Stimulated activated CD4-positive, alpha-beta T cell treated with anti-CD3 and anti-CD28 coated beads, Interleukin-2, amount 100 ng/mL, for 48 hours (primary cell): ENCODE measurements at regions not wholly inside any gene's neighbourhood (a gene's known extent, or its start where the extent isn't known, plus 50 kb on each side); places are given as distances from the start of the nearest gene placed in this dataset.
A peak's percentile ranks its signal among the peaks of the same experiment; 100 is the strongest.

ENCODE experiments used
- DNase-seq, 2 donors: peaks; one replicate each; pipeline ENCODE4 v3.0.0-alpha.2; 2020

DNA sequence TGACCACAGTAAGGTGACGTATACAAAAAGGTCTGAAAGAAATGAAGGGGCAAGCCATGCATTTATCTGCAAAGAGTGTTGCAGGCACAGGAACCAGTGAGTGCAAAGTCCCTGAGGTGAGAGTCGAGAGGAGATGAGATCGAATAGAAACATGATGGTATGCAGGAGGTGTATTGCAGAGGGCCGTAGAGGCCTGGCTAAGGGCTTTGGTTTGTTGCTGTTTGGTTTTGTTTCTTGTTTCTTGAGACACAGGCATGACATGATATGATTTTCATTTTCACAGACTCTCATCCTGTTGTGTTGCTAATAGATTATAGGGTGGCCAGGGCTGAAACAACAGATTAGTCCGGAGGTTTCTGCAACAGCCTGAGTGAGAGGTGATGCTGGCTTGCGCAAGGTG, 80.4 kb downstream of the HSPH1 start:
- DNase-seq: no peak

DNA sequence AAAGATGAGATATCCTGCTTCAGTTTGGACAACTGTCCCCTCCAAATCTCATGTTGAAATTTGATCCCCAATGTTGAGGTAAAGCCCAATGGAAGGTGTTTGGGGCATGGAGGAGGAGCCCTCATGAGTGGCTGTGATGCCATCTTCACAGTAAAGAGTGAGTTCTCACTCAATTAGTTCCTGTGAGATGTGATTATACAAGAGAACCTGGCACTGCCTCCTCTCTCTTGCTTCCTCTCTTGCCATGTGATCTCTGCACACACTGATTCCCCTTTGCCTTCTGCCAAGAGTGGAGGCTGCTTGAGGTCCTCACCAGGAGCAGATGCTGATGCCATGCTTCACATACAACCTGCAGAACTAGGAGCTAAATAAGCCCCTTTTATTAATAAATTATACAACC, 86.9 kb downstream of the HSPH1 start:
- DNase-seq: no peak

DNA sequence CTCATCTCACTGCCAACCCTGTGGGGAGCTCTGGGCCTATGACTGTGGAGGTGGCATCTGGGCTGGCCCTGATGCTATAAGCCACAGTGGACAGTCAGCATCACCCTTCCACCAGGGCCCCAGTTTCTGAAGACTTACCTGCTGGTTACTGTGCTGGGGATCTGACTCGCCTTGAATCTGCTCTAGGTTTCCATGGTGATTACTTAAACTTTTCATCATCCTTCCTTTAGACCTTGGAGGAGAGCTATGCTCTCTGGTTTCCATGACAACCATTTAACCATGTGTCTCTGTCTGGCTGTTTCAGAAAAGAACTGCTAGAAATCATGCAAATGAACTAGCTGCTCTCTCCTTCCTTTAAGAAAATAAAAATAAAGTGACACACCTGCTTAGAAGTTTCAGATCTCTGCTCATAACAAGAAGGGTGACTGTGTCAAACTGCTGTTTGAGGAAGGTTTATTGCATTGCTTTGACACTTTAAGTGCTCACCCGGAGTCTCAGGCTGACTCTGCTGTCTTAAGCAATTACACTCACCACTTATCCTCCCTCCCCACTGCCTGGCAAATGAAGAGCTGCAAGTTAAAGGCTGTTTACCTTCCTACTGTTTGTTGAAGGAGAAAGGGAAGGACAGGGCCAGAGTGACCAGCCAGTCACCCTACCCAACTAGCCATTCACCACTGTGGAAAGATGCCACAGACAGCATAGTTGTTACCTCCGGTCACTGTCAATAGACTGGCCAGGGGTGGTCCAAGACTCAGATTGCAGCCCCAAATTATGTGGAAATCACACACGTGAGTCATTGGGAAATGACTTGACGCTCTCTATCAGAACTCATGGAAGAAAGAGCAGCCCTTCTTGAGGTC, 87.6 kb downstream of the HSPH1 start:
- DNase-seq: peak; percentile 16 to 32

DNA sequence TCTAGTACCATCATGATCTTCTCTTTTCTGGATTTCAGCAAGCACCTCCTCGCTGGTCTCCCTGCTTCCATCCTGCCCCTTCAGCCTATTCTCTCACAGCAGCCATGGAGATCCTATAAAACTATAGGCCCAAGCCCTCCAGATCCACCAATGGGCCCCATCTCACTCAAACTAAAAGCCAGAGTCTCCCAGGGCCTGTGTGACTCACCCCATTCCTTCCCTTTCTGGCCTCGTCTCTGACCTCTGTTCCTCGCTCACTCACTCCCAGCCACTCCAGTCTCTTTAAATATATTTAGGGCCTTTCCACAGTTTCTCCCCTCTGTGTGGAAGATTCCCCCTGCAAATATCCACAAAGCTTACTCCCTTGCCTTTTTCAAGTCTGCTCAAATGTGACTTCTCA, 89.7 kb downstream of the HSPH1 start:
- DNase-seq: no peak

DNA sequence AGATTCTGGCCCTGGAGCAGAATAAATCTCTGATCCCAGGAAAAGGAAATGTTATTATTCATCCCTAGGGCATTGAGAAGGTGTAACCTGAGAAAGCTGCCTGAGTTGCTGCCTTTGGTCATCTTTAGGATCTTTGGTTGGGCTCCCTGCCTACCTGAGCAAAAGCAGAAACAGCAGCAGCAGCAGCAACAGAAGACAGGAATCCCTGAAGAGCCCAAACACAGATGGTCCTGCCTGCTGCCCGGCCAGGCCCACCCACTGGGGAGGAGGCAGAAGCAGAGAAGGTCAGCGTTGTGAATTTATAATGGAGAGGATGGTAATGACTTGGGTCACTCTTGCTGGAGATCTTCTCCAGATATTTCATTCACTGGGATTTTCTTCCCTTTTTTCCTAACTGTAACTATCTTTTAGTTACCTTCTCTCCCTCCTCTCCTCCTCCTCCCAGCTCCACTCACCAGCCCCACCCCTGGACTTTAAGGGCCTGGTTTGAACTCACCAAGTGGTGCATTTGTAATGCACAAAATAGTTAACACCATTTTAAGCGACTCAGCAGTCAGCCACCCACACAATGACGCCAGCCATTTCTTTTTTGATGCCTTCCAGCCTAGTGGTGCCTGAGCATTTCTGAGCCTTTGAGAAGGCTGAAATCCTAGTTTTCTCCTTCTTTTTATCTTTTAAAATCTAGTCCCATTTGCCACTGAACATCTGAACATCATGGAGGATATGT, 91.7 kb downstream of the HSPH1 start:
- no peak for DNase-seq

DNA sequence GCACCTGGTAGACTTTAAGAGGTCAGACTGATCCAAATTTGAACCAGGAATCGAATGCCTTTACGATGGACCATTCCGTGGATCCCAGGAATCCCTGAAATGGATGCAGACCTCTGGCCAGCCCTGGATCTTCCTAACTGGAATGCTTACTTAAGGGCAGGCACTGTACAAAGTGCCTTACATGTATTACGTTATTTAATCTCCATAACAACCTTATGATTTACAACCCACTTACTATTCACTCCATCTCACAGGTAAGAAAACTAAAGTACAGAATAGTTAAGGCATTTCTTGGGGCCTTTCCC, 93.6 kb downstream of the HSPH1 start:
- no peak for DNase-seq

DNA sequence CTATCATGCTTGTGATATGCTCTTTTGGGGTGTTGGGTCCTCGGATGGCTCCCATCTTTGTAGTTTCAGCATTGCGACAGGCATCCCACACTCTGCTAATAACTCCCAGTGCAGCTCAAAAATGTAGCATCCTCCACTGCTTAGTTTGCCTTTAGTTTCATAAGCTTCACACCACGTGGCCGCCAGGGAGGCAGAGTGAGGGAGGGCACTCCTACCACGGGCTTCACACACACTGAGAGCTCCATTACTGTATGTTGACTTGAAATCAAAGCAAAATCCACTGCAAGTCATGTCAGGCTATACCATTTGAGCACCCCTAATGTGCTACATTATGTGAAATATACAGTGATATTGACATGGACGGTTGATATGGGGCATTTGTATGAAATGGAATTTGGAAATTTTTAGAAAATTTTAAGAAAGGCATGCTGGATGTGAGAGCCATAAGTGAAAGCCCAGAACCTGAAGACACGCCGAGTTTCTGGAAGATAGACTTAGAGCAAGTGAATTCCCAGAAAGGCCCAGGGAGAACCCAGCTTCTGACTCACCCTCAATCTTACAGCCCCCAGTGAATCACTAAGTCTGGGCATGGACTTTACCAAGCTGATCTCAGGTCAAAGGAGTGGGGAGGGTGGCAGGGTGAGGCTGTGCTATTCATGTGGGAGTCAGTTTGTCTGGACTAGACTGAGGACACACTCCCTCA, 94.1 kb downstream of the HSPH1 start:
- DNase-seq: no peak

DNA sequence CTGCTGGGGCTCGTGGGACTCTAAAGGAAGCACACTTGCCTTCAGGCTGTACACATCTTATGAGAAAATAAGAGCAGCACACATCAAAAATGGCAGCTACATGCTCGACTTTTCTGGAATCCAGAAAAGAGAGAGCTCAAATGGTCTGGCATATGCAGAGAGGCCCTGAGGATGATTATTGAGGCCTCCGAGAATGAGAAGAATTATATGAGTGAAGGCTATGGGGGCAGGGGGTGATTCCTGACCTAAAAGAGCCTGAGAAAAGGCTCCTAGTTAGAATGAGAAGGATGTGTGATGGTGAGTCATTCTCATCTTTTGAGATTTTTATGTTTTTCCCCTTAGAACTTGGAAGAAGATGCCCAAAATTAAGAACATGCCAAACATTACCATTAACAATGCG, 97.1 kb downstream of the HSPH1 start:
- DNase-seq: no peak

DNA sequence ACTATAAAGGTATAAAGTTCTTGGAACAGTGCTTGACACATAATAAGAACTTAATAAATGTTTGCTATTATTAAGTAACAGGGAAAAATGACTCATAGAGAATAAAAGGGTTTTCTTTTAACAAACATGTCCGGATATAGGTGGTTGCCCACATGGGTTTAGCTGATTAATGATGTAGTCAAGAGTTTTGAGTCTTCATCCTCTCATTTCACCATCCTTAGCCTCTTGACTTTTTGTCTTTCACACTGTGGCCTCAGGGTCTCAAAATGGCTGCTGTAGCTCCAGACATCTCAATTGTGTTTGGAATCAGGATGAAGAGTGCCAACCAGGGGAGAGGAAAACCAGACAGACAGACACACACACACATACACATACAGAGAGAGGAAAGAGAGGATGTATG, 97.9 kb downstream of the HSPH1 start:
- no peak for DNase-seq

DNA sequence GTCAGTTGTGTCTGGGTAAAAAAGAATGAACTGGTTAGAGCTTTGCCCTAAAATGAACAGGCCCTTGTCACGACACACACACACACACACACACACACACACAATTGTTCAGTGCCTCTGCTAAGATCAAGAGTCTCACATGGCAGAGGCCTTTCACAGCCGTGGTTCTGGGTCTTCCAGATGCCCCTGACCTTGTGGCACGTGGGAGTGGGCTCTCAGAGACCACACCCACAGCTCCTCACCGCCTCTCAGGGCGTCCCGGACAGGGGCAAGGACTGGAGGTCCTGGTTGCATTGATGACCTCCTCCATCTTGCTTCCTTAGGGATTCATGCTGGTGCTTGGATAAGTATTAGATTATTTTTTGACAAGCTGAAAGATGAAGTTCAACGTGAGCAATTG, 101.0 kb downstream of the HSPH1 start:
- no peak for DNase-seq

DNA sequence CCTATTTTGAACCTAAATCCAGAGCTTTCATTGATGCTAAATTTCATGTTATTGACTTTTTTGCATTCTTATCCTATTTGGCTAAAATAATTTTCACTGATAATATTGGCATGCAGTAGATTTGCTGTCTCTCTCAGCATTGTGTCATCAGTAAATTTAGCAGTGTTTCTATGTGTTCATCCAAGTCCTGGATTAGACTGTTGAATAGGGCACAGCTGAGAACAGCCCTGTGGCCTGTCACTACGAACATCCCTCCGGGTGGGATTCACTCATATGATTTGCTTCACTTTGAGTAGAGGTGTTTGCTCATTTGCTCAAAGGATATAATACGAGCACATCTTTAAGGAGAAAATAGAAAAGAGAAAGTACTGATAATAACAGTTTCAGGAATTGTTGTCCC, 101.5 kb downstream of the HSPH1 start:
- no peak for DNase-seq

DNA sequence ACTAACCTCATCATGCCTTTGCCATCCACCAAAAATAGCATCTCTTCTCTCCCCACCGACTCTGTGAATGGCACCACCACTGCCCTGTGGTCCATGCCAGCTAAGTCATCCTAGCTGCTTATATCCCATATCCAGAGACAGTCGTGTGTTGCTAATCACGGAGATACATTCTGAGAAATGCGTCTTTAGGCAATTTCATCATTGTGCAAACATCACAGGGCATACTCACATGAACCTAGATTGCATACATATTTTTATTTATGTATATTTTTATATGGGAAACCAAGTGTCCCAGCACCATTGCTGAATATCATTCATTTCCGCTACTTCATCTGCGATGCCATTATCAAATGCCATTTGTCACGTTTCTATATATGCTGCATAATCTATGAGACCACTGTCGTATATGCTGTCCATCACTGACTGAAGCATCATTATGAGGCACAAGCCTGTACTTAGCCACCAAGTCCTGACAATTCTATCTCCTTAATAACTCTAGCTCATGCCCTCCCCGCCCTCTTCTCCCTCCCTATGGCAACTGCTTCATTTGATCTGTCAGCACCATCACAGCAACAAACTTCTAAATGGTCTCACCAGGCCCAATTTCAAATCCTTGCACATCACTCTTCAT, 104.2 kb downstream of the HSPH1 start:
- no peak for DNase-seq

DNA sequence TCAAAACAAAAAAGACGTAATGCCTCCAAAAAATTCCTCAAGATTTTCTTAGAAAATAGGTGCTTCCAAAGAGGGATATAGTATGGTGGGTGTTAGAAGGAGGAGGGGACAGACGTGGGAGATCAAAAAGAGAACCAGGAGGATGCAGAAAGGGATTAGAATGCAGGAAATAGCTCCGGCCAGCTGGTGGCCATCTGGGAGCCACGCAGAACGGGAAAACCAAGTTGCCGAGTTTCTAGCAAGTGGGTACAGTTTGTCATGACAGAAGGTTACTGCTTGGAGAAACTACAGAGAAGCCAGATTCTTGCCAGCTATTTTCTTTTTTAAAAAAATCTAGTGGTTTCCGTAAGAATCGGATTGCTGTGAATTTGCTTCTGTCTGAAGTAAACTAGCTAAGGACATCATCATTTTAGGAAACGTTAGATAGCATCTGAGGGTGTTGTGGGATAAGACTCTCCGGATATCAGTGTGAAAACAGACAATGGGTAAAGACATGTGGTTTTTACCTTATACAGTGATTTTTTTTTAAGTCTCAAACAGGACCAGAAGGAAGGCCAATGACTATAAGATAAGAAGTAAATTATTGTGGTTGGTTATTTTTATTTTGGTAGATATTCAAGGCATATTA, 104.9 kb downstream of the HSPH1 start:
- no peak for DNase-seq

DNA sequence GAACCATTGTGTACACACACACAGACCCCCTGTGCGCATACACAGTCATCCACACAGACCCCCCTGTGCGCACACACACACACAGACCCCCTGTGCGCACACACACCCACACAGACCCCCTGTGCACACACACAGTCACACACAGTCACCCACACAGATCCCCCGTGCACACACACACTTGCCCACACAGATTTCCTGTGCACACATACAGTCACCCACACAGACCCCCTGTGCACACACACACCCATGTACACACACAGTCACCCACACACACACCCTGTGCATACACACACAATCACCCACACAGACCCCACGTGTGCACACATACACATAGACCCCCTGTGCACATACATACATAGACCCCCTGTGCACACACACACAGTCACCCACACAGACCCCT, 106.1 kb downstream of the HSPH1 start:
- DNase-seq: no peak

DNA sequence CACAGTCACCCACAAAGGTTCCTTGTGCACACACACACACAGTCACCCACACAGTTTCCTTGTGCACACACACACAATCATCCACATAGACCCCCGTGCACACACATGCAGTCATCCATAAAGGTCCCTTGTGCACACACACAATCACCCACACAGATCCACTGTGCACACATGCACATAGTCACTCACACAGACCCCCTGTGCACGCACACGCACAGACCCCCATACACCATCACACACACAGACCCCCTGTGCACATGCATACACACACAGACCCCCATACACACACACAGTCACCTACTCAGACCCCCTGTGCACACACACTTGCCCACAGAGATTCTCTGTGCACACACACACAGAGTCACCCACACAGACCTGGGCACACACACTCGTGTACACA, 107.1 kb downstream of the HSPH1 start:
- DNase-seq: no peak

DNA sequence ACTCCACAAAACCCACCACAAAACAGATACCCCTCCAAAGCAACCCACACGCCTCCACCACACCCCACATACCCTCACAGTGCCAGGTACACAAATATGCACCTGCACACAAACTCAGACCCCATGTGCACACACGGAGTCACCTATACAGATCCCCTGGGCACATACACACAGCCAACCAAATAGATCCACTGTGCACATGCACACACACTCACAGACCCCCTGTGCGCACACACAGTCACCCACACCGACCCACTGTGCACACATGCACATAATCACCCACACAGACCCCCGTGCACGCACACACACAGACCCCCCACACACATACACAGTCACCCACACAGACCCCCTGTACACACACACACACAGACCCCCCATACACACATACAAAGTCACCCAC, 107.8 kb downstream of the HSPH1 start:
- no peak for DNase-seq

DNA sequence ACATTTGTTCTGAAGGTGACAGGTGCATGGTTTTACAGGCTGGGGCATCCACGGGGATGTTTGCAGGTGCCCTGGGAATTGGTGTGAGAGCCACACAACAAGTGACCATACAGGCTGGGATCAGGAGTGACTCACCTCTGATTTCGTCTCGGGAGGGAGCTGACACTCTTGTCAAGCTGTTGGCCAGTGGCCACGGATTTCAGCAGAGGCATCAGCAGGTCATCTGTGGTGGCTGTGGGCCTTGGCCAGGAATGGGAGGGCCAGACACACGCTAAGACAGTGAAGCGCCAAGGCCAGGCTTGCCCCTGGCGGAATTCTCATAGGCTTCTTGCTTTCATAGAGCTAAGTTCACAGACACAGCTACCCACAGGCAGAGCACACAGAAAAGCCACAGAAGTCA, 108.6 kb downstream of the HSPH1 start:
- DNase-seq: no peak

DNA sequence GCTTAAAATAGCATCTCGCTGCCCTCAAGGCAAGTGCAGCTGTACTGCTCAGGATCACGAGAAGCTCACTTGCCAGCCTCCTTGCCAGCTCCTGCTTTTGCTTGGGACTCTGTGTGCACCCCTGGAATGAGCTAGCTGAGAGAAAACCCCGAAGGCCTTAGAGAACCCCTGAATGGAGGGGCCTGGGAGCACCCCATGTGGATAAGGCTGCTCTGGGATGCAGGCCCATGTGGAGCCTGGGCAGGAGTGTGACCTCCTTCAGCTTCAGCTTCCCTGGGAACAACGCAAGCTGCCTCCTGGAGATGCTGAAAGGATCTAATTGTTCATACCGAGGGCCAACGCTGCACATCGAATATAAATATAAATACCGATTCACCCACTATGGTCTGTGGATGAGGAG, 109.2 kb downstream of the HSPH1 start:
- no peak for DNase-seq

DNA sequence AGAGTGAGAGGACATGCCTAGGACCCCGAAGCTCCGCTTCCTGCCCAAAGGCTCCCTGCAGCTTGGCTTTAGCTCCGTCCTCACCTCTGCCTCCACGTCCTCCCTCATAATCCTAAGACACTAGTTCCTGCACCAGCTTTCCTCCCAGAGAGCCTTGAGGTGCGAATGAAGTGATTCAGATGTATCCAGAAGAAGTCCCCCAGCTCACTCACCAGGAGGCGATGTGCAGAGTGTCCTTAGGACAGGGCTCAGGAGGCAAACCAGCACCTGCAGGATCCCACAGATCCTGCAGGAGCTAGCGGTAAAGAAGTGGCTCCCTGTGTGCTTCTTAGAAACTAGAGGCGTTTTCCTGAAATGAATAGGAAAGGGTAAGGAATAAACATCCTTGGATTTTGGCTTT, 109.7 kb downstream of the HSPH1 start:
- DNase-seq: no peak

DNA sequence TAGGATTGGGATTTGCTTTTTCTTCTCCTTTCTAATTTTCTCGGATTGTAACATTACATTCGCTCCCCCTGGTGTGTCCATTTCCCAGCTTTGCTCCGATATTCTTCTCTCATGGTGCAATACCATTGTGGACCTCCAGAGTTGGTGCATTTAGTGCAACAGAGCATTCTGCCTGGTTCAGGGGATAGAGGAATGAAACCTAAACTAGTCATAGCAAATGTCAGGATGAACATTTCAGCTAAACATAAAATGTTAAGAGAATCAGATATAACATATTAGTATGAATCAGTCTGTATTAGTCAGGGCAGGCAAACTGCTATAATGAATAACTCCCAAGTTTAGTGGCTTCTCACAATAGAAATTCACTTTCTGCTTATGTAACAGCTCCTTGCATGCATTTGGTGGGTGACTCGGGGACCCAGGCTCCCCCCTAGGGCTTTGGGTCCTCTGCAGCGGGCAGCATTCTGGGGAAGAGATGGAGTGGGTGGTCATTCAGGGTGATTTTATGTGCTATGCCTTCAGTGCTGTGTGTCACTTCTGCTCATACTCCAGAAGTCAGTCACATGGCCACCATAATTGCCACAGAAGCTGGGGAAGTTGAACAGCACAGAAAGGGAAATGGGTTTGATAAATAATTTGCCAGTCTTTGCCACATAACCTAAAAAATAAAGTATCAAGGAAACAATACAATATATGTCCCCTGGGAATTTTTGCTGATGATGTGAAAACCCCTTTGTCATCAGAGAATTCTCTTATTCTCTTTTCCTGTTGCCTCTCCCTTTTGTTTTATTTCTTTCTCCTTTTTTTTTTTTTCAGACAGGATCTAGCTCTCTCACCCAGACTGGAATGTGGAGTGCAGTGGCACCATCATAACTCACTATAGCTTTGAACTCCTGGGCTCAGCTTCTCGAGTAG, 111.0 kb downstream of the HSPH1 start:
- no peak for DNase-seq

DNA sequence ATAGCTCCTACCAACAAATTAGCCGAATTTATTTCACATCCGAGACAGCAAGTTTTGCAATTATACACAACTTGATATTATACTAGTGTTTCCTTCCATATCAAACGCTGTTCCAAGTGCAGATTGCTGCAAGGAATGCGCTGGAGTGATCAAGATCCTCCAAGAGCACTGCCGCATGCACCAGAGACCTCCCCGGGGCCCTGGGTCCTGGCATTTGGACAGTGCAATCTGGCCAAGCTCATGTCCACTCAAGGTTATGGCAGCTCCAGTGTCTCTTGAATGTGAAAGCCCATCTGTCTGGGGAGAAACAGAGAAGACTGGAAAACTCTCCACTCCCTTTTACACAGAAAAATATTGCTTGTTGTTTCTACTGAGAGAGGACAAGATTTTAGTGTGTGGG, 111.9 kb downstream of the HSPH1 start:
- DNase-seq: no peak

DNA sequence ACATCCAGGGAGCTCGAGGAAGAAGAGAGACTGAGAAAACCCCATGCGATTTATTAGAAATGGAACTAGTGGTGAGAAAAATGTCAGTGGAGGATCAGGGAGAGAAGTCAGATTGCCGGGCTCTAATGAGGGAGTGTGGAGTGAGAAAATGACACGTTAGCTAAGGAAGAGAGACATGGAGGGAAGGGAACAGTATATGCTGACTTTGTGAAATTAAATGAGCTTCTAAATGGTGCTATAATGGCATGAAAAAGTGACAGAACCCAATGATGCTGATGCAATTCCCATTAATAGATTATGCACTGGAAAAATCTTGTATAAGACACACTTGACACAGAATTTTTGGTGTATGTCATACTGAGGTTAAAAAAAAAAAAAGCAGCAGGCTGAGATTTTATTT, 112.6 kb downstream of the HSPH1 start:
- DNase-seq: no peak
